Heart right ventricle (tissue), 16 donors: ENCODE measurements at regions not wholly inside any gene's neighbourhood (a gene's known extent, or its start where the extent isn't known, plus 50 kb on each side); places are given as distances from the start of the nearest gene placed in this dataset.

Experiments used
- ATAC-seq, 8 donors: fragments of 200-7000 bp; cut with Tn5 transposase; one replicate each; pipeline ENCODE4 v1.9.1; 2020; ENCODE audit warnings: mild to moderate bottlenecking in 8 of 8, moderate library complexity in 8 of 8, moderate number of reproducible peaks in 1 of 8
- DNase-seq, 2 donors: peaks; one replicate each; pipeline ENCODE4 v3.0.0-alpha.2; 2020
- H3K27ac ChIP-seq, 10 donors: fragments of 200-600 bp; sonication (generic) in 2 of 10; one replicate each; pipeline versions ENCODE4 v1.5.0 to v1.8.0; 2020 to 2022; ENCODE audit warnings: mild to moderate bottlenecking in 3 of 10
- H3K27me3 ChIP-seq, 7 donors: fragments of 200-600 bp; one replicate each; pipeline ENCODE4 v1.8.0; 2021 to 2022; ENCODE audit warnings: mild to moderate bottlenecking in 2 of 7
- H3K36me3 ChIP-seq, 9 donors: fragments of 200-600 bp; sonication (generic) in 1 of 9; one replicate each; pipeline versions ENCODE4 v1.5.0 to v1.8.0; 2020 to 2022; ENCODE audit warnings: mild to moderate bottlenecking in 2 of 9
- H3K4me1 ChIP-seq, 9 donors: fragments of 200-600 bp; sonication (generic) in 1 of 9; one replicate each; pipeline versions ENCODE4 v1.5.0 to v1.8.0; 2020 to 2022; ENCODE audit warnings: mild to moderate bottlenecking in 4 of 9
- H3K4me3 ChIP-seq, 10 donors: fragments of 200-600 bp; sonication (generic) in 2 of 10; one replicate each; pipeline versions ENCODE4 v1.5.0 to v1.8.0; 2020 to 2022; ENCODE audit warnings: mild to moderate bottlenecking in 7 of 10, moderate library complexity in 2 of 10
- H3K9me3 ChIP-seq, 11 donors: fragments of 200-600 bp in 10 of 11; sonication (generic) in 2 of 11; one replicate each; pipeline versions ENCODE4 v1.5.0 to v1.8.0; 2013 to 2022; ENCODE audit warnings: mild to moderate bottlenecking in 2 of 11, control low read depth in 1 of 11, moderate library complexity in 1 of 11
- CTCF ChIP-seq, 9 donors: fragments of 200-600 bp; sonication (generic) in 2 of 9; IDR thresholded peaks; one replicate each; pipeline versions ENCODE4 v1.5.0 to v1.8.0; 2021 to 2022; ENCODE audit warnings: antibody characterized with exemption in 9 of 9, mild to moderate bottlenecking in 5 of 9, moderate library complexity in 1 of 9
- WGBS, 2 donors: extraction: QIAGEN DNeasy Blood & Tissue Kit; methylation state at CpG; one replicate each; pipeline ENCODE4 v1.1.7; 2013; ENCODE audit warnings: inconsistent platforms in 1 of 2; 5-methylcytosine and 5-hydroxymethylcytosine counted together
- intact Hi-C, 10 donors: fragments of 100-400 bp; cut with DNase I; formaldehyde crosslinking; loops; one replicate each; pipeline versions ENCODE4 v1.11.1 to v1.14.2; 2022
- donor health status: Arrhythmogenic right ventricular cardiomyopathy.
- donor health status: ischemic (EF 13 %, LVEDD 7.1; RV severe dilation, severe dysfunction).
- donor health status: healthy with polysubstance abuse.
- donor health status: DM: no; HTN: yes; CAD: no.
- donor health status: DM: no; HTN: no; CAD: no.
- donor health status: ischemic (EF 25% LVEDD 6.9; RV normal size, moderate dysfunction).
- donor health status: ischemic (EF 25% LVEDD 5.7; RV mildly dilated, moderate dysfunction).
- donor health status: healthy.
- donor health status: DM: yes; HTN: yes; CAD: no.
- donor health status: Ischemic cardiomyopathy.
- donor health status: ischemic (EF 35%, LVEDD 5.7; RV mildly dilated, moderate dysfunction).
- donor health status: nonischemic (EF 11% LVEDD 7.7; RV severe dilation, severe dysfunction).
- donor health status: DM: yes; HTN: yes; CAD: no.
- donor health status: PGD.
- donor health status: ischemic (EF 29% LVEDD 5.4; RV normal size, mild dysfunction).
- donor health status: nonischemic (EF 23%, LVEDD 6.1; RV moderate dilation, normal function).

- intact Hi-C loops = no loop called here
- Histone ChIP-seq H3K4me3 (no peak overlapping the region), H3K27me3 (peaks cover 0 to 53% (median 0%) of the 10 kb centered on the region in 7 donors), H3K4me1 (no peaks in the 10 kb centered on the region), H3K9me3 (no peaks in the 10 kb centered on the region), H3K27ac (no peak overlapping the region), H3K36me3 (no peaks in the 10 kb centered on the region)
- no peak for ATAC-seq
- no peak for TF ChIP-seq CTCF (IDR thresholded peaks at IDR 0.05)
- DNase-seq = no peak
- WGBS, 2 donors = 83 to 91% methylated on average over 4 of the region's 4 CpGs
Observed at GRCh38 chrX:130987241-130987640, 70.9 kb upstream of the ARHGAP36 start.

GRCh38 chrX:130990723-130991122 lies 67.4 kb upstream of the ARHGAP36 start:
- DNase-seq = no peak
- no peak for ATAC-seq

GRCh38 chrX:130994671-130995070 lies 63.5 kb upstream of the ARHGAP36 start:
- ATAC-seq = no peak
- Histone ChIP-seq H3K27me3 (peaks cover 0 to 52% (median 0%) of the 10 kb centered on the region in 7 donors), H3K27ac (no peak overlapping the region), H3K4me3 (no peak overlapping the region), H3K4me1 (no peaks in the 10 kb centered on the region), H3K36me3 (no peaks in the 10 kb centered on the region), H3K9me3 (no peaks in the 10 kb centered on the region)
- WGBS, 2 donors = 48 to 50% methylated on average over 8 of the region's 8 CpGs
- TF ChIP-seq CTCF (IDR thresholded peaks at IDR 0.05) = peak in 7 of 9 donors; percentile 24 to 50 (median 38)
- no peak for DNase-seq
- intact Hi-C loops = loop anchor here in 1 of 10 donors (10.0 kb wide), 1 partner anchor 640 kb away; no protein-coding TSS in a partner anchor

More at GRCh38 chrX:130990723-130991122, 67.4 kb upstream of the ARHGAP36 start:
- Histone ChIP-seq H3K36me3 (no peaks in the 10 kb centered on the region), H3K4me3 (no peak overlapping the region), H3K4me1 (no peaks in the 10 kb centered on the region), H3K9me3 (no peaks in the 10 kb centered on the region), H3K27me3 (peaks cover 0 to 67% (median 0%) of the 10 kb centered on the region in 7 donors), H3K27ac (no peak overlapping the region)
- TF ChIP-seq CTCF (IDR thresholded peaks at IDR 0.05) = no peak
- intact Hi-C loops = loop anchor here in 1 of 10 donors (10.0 kb wide), 1 partner anchor 644 kb away; no protein-coding TSS in a partner anchor
- WGBS, 2 donors = 89 to 92% methylated on average over 2 of the region's 2 CpGs

- no peaks in the 10 kb centered on the region for H3K9me3 ChIP-seq
- H3K36me3 ChIP-seq = no peaks in the 10 kb centered on the region
- DNase-seq (no peak), ATAC-seq (peak in 3 of 8 donors; percentile 33 to 67 (median 56))
- no peaks in the 10 kb centered on the region for H3K4me1 ChIP-seq
- WGBS, 2 donors = 87 to 98% methylated on average over 3 of the region's 3 CpGs
- no peak overlapping the region for H3K4me3 ChIP-seq
- no peak for TF ChIP-seq CTCF (IDR thresholded peaks at IDR 0.05)
- H3K27me3 ChIP-seq = peaks cover 0 to 54% (median 0%) of the 10 kb centered on the region in 7 donors
- H3K27ac ChIP-seq = no peak overlapping the region
- intact Hi-C loops = loop anchor here in 1 of 10 donors (10.0 kb wide), 1 partner anchor 639 kb away; no protein-coding TSS in a partner anchor
Observed at GRCh38 chrX:130995439-130995838, 62.7 kb upstream of the ARHGAP36 start.
